Lower lobe of right lung (tissue), 2 donors: ENCODE measurements at regions not wholly inside any gene's neighbourhood (a gene's known extent, or its start where the extent isn't known, plus 50 kb on each side); places are given as distances from the start of the nearest gene placed in this dataset.

Experiments
- ATAC-seq, 2 donors: fragments of 200-7000 bp; cut with Tn5 transposase; one replicate each; pipeline ENCODE4 v1.9.1; 2020 to 2022; ENCODE audit warnings: mild to moderate bottlenecking in 2 of 2, moderate library complexity in 2 of 2
- DNase-seq: peaks from one replicate; pipeline ENCODE4 v3.0.0-alpha.2; 2020
- H3K27ac ChIP-seq: fragments of 200-600 bp; one replicate; pipeline ENCODE4 v1.8.0; 2022
- H3K27me3 ChIP-seq: fragments of 200-600 bp; one replicate; pipeline ENCODE4 v1.8.0; 2022; ENCODE audit warnings: low read depth
- H3K36me3 ChIP-seq: fragments of 200-600 bp; one replicate; pipeline ENCODE4 v1.8.0; 2022; ENCODE audit warnings: mild to moderate bottlenecking
- H3K4me1 ChIP-seq: fragments of 200-600 bp; one replicate; pipeline ENCODE4 v1.8.0; 2022
- H3K4me3 ChIP-seq: fragments of 200-600 bp; one replicate; pipeline ENCODE4 v1.8.0; 2022; ENCODE audit warnings: mild to moderate bottlenecking
- H3K9me3 ChIP-seq: fragments of 200-600 bp; one replicate; pipeline ENCODE4 v1.8.0; 2022
- CTCF ChIP-seq: fragments of 200-600 bp; IDR thresholded peaks from one replicate; pipeline ENCODE4 v1.8.0; 2022; ENCODE audit warnings: antibody characterized with exemption, mild to moderate bottlenecking
- intact Hi-C: fragments of 100-400 bp; cut with DNase I; formaldehyde crosslinking; loops from one replicate; pipeline ENCODE4 v1.11.0; 2022
- donor health status: DM: no; HTN: yes; CAD: no; lungs with severe emphysema.

DNA sequence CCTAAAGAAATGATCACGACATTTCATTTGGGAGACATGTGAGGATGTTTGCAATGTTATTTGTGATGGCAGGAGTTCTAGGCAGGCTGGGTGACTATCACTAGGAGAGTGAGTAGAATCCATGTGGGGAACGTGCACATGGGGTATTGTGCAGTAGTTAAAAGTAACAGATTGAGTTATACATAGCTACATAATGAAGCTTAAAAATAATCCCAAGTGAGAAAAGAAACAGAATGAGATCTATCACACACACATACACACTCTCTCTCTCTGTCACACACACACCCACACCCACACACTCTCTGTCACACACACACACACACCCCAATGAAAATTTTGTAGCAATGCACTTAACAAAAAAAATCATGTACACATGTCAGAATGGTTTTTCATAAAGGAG lies 218.7 kb upstream of the ARG1 start:
- intact Hi-C loops = no loop called here
- Histone ChIP-seq H3K4me1 (no peaks in the 10 kb centered on the region), H3K27ac (no peak overlapping the region), H3K27me3 (no peaks in the 10 kb centered on the region), H3K9me3 (no peaks in the 10 kb centered on the region), H3K4me3 (no peak overlapping the region), H3K36me3 (no peaks in the 10 kb centered on the region)
- no peak for ATAC-seq
- TF ChIP-seq CTCF = no peak
- no peak for DNase-seq

DNA sequence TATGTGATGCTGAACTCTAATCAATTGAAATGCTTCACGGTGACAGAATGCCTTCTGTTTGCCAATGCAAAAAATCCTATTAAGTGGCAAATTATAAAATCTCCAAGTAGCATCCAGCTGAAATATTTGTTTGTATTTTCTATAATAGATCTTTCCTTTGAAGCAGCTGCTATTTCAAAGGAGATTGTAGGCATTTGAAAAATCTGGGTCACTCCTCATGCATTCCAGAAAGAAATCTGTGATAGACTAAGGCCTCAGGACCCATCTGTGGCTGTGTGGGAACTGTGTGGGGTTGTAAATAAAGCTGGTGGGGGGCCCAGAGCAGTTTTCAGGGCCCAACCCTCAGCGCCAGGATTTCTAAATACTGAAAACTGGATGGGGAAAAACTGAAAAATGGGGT lies 216.9 kb upstream of the ARG1 start:
- Histone ChIP-seq H3K27me3 (no peaks in the 10 kb centered on the region), H3K4me3 (no peak overlapping the region), H3K36me3 (no peaks in the 10 kb centered on the region), H3K4me1 (no peaks in the 10 kb centered on the region), H3K9me3 (no peaks in the 10 kb centered on the region), H3K27ac (no peak overlapping the region)
- ATAC-seq = no peak
- TF ChIP-seq CTCF = no peak
- DNase-seq = no peak
- intact Hi-C loops = no loop called here

DNA sequence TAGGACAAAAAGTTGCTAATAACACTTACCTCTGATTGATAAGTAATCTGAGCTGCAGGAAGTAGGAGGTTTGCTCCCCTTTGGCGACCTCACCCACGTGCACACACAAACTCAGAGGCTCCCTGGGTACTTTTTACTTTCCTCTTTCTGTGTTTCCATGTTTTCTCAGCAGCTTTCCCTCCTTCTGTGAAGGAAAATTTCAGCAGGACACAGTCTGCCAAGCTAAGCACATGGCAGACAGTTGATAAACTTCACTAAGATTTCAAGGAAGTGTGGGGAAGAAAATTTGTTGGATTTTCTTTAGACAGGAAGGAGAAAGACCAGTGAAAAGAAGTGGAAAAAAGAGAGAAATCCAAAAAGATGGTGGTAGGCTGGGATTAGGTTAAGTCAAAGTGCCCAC lies 215.5 kb upstream of the ARG1 start:
- Histone ChIP-seq H3K27ac (no peak overlapping the region), H3K4me1 (no peaks in the 10 kb centered on the region), H3K9me3 (no peaks in the 10 kb centered on the region), H3K36me3 (no peaks in the 10 kb centered on the region), H3K4me3 (no peak overlapping the region), H3K27me3 (no peaks in the 10 kb centered on the region)
- ATAC-seq = no peak
- DNase-seq = no peak
- no peak for TF ChIP-seq CTCF
- intact Hi-C loops = no loop called here

DNA sequence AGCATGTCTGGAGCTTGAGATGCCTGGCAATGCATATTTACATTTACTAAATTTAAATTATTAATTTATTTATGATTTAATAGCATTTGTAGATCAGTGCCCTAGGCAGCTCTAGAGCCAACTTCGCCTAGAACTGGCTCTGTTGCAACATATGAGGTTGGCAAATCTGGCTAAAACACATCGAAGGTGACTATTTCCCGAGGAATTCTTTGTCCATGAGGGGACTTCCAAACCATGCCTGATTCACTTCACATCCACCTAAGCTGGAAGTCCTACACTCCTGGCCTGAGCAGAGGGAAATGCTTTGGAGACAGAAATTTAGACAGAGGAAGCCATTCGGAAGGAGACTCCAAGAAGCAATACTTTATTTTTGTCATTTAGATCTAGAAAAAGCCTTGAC lies 211.0 kb upstream of the ARG1 start:
- TF ChIP-seq CTCF = no peak

GRCh38 chr6:131362696-131363095 lies 210.3 kb upstream of the ARG1 start:
- no peaks in the 10 kb centered on the region for H3K4me1 ChIP-seq
- DNase-seq (no peak), ATAC-seq (no peak)
- no peaks in the 10 kb centered on the region for H3K27me3 ChIP-seq
- H3K27ac ChIP-seq = no peak overlapping the region
- no peaks in the 10 kb centered on the region for H3K9me3 ChIP-seq
- no peaks in the 10 kb centered on the region for H3K36me3 ChIP-seq
- no peak overlapping the region for H3K4me3 ChIP-seq
- no peak for TF ChIP-seq CTCF
- intact Hi-C loops = no loop called here

More for the DNA sequence above, 211.0 kb upstream of the ARG1 start:
- H3K4me1 ChIP-seq = no peaks in the 10 kb centered on the region
- intact Hi-C loops = no loop called here
- H3K4me3 ChIP-seq = no peak overlapping the region
- DNase-seq (no peak), ATAC-seq (no peak)
- no peaks in the 10 kb centered on the region for H3K36me3 ChIP-seq
- H3K27me3 ChIP-seq = no peaks in the 10 kb centered on the region
- no peaks in the 10 kb centered on the region for H3K9me3 ChIP-seq
- H3K27ac ChIP-seq = no peak overlapping the region
